ENCODE measurements at regions not wholly inside any gene's neighbourhood (a gene's known extent, or its start where the extent isn't known, plus 50 kb on each side); places are given as distances from the start of the nearest gene placed in this dataset.

DNA sequence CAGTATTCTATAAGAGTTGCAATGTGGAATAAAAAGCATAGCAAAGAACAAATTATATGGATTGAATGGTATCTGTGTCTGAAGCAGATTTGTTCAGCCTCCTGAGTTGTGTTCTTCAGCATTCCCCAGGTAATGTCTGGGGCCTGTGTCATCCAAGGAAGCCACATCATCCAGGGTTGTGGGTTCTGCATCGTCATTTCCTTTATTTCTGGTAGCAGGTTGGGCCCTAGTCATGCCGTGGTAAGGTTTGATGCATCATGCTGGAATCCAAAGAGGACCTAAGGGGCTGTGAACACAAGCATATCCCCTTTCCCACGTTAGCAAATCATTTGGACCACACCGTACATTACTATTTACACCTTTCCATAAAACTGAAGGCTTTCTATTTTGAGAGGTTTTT, 131.0 kb upstream of the ZNF91 start:
- DNase-seq (ENCODE audit: low spot score) = no peak
- no peaks in the 10 kb centered on the region for H3K36me3 ChIP-seq (ENCODE audit: control insufficient read depth in 4 of 4, insufficient read depth in 3 of 4, low read depth in 1 of 4, low read length in 3 of 4)
- H3K4me1 ChIP-seq (ENCODE audit: control insufficient read depth in 4 of 4, insufficient read depth in 4 of 4, low read length in 3 of 4) = no peaks in the 10 kb centered on the region
- no peak overlapping the region for H3K4me3 ChIP-seq (ENCODE audit: low read depth in 1 of 3, low read length in 3 of 3)
- H3K9ac ChIP-seq (ENCODE audit: low read depth in 1 of 2, low read length in 2 of 2) = no peak overlapping the region
- peaks cover 3 to 21% (median 10%) of the 10 kb centered on the region in 4 donors for H3K9me3 ChIP-seq (ENCODE audit: control insufficient read depth in 4 of 4, low read length in 3 of 4)
- H3K27ac ChIP-seq (ENCODE audit: low read depth in 1 of 2, low read length in 2 of 2) = no peak overlapping the region
- no peaks in the 10 kb centered on the region for H3K27me3 ChIP-seq (ENCODE audit: control insufficient read depth in 4 of 4, insufficient read depth in 4 of 4, low read length in 3 of 4)
- TF ChIP-seq, protein P1, sequence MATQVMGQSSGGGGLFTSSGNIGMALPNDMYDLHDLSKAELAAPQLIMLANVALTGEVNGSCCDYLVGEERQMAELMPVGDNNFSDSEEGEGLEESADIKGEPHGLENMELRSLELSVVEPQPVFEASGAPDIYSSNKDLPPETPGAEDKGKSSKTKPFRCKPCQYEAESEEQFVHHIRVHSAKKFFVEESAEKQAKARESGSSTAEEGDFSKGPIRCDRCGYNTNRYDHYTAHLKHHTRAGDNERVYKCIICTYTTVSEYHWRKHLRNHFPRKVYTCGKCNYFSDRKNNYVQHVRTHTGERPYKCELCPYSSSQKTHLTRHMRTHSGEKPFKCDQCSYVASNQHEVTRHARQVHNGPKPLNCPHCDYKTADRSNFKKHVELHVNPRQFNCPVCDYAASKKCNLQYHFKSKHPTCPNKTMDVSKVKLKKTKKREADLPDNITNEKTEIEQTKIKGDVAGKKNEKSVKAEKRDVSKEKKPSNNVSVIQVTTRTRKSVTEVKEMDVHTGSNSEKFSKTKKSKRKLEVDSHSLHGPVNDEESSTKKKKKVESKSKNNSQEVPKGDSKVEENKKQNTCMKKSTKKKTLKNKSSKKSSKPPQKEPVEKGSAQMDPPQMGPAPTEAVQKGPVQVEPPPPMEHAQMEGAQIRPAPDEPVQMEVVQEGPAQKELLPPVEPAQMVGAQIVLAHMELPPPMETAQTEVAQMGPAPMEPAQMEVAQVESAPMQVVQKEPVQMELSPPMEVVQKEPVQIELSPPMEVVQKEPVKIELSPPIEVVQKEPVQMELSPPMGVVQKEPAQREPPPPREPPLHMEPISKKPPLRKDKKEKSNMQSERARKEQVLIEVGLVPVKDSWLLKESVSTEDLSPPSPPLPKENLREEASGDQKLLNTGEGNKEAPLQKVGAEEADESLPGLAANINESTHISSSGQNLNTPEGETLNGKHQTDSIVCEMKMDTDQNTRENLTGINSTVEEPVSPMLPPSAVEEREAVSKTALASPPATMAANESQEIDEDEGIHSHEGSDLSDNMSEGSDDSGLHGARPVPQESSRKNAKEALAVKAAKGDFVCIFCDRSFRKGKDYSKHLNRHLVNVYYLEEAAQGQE (IDR thresholded peaks at IDR 0.05) = no peak
- no peak for TF ChIP-seq JUND (IDR thresholded peaks at IDR 0.05)
- TF ChIP-seq GABPA (IDR thresholded peaks at IDR 0.05 in 1 of 2, conservative IDR thresholded peaks at IDR 0.05 in 1 of 2) = no peak
- TF ChIP-seq EGR1 (IDR thresholded peaks at IDR 0.05; ENCODE audit: low read depth in 2 of 2) = no peak
- no peak for TF ChIP-seq HNF4A (conservative IDR thresholded peaks at IDR 0.05)
- no peak for TF ChIP-seq RXRA (IDR thresholded peaks at IDR 0.05)
- no peak for TF ChIP-seq HNF4G (IDR thresholded peaks at IDR 0.05)
- no peak for TF ChIP-seq RAD21 (IDR thresholded peaks at IDR 0.05)
- no peak for TF ChIP-seq YY1 (IDR thresholded peaks at IDR 0.05)
- TF ChIP-seq TAF1 (conservative IDR thresholded peaks at IDR 0.05) = no peak
- TF ChIP-seq, protein P2, sequence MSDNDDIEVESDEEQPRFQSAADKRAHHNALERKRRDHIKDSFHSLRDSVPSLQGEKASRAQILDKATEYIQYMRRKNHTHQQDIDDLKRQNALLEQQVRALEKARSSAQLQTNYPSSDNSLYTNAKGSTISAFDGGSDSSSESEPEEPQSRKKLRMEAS (IDR thresholded peaks at IDR 0.05) = no peak
- TF ChIP-seq, protein P3, sequence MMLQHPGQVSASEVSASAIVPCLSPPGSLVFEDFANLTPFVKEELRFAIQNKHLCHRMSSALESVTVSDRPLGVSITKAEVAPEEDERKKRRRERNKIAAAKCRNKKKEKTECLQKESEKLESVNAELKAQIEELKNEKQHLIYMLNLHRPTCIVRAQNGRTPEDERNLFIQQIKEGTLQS (IDR thresholded peaks at IDR 0.05) = no peak
- WGBS = 83% methylated on average over 4 of the region's 4 CpGs

DNA sequence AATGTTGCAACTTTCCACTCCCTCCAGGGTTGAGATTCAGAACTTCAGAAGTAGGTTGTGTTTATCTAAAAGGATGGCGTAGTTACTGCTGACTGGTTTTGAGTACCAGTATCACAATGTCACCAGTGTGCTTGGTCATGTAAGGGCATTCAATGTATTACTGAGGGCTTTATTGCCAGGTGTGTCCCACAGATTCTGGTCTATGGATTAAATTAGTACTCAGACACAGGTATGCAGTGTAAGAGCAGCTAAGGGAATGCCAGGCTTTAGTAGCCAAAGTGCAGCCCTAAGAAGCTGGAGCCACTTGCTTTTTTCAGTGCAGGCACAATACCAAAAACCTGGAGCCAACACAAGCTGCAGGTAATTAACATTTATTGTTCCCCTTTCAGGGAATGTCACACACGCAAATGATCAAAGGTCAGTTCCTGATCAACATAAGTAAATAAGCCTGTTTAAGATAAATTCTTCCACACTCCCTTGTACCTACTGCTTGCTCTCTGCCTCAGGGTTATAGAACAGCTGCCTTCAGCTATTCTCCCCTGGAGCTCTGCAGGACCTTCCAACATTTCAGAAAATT, 130.1 kb upstream of the ZNF91 start:
- H3K4me1 ChIP-seq (ENCODE audit: control insufficient read depth in 4 of 4, insufficient read depth in 4 of 4, low read length in 3 of 4) = no peaks in the 10 kb centered on the region
- H3K4me3 ChIP-seq (ENCODE audit: low read depth in 1 of 3, low read length in 3 of 3) = no peak overlapping the region
- no peak for TF ChIP-seq TAF1 (conservative IDR thresholded peaks at IDR 0.05)
- TF ChIP-seq GABPA (IDR thresholded peaks at IDR 0.05 in 1 of 2, conservative IDR thresholded peaks at IDR 0.05 in 1 of 2) = no peak
- TF ChIP-seq EGR1 (IDR thresholded peaks at IDR 0.05; ENCODE audit: low read depth in 2 of 2) = no peak
- TF ChIP-seq HNF4A (conservative IDR thresholded peaks at IDR 0.05) = peak; percentile 6 to 11
- no peak for TF ChIP-seq JUND (IDR thresholded peaks at IDR 0.05)
- TF ChIP-seq, protein P4, sequence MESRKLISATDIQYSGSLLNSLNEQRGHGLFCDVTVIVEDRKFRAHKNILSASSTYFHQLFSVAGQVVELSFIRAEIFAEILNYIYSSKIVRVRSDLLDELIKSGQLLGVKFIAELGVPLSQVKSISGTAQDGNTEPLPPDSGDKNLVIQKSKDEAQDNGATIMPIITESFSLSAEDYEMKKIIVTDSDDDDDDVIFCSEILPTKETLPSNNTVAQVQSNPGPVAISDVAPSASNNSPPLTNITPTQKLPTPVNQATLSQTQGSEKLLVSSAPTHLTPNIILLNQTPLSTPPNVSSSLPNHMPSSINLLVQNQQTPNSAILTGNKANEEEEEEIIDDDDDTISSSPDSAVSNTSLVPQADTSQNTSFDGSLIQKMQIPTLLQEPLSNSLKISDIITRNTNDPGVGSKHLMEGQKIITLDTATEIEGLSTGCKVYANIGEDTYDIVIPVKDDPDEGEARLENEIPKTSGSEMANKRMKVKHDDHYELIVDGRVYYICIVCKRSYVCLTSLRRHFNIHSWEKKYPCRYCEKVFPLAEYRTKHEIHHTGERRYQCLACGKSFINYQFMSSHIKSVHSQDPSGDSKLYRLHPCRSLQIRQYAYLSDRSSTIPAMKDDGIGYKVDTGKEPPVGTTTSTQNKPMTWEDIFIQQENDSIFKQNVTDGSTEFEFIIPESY (IDR thresholded peaks at IDR 0.05) = no peak
- TF ChIP-seq HNF4G (IDR thresholded peaks at IDR 0.05) = no peak
- TF ChIP-seq, protein P2 (IDR thresholded peaks at IDR 0.05) = no peak
- H3K9ac ChIP-seq (ENCODE audit: low read depth in 1 of 2, low read length in 2 of 2) = no peak overlapping the region
- no peaks in the 10 kb centered on the region for H3K27me3 ChIP-seq (ENCODE audit: control insufficient read depth in 4 of 4, insufficient read depth in 4 of 4, low read length in 3 of 4)
- no peak for DNase-seq (ENCODE audit: low spot score)
- no peak overlapping the region for H3K27ac ChIP-seq (ENCODE audit: low read depth in 1 of 2, low read length in 2 of 2)
- peaks cover 3 to 21% (median 12%) of the 10 kb centered on the region in 4 donors for H3K9me3 ChIP-seq (ENCODE audit: control insufficient read depth in 4 of 4, low read length in 3 of 4)
- H3K36me3 ChIP-seq (ENCODE audit: control insufficient read depth in 4 of 4, insufficient read depth in 3 of 4, low read depth in 1 of 4, low read length in 3 of 4) = no peaks in the 10 kb centered on the region
- 53% methylated on average over 2 of the region's 2 CpGs for WGBS

All from liver (tissue), 7 donors.